Inflammatory macrophage treated with lipopolysaccharide for 4 hours (primary cell): ENCODE measurements at regions not wholly inside any gene's neighbourhood (a gene's known extent, or its start where the extent isn't known, plus 50 kb on each side); places are given as distances from the start of the nearest gene placed in this dataset.

ENCODE experiments used
- DNase-seq: peaks from one replicate; pipeline ENCODE4 v3.0.0-alpha.2; 2020

DNA sequence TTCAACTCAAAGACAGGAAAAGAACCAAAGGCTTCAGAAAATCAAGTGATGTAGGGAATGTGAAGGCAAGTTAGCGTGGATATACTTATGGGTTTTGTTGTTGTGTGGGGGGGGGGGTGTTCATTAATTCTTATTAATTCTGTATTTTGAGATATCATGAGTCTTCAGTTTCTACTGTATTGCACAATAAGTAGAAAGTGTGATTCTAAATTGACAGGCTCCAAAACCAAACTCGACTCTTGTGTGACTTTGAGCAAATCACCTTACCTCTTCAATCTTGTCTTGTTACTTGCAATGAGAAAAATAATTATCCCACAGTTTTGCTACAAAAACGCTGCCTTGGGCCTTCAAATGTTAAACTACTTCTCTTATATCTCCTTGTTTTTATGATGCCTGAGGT is 453.9 kb upstream of the GOT2 start:
- no peak for DNase-seq

DNA sequence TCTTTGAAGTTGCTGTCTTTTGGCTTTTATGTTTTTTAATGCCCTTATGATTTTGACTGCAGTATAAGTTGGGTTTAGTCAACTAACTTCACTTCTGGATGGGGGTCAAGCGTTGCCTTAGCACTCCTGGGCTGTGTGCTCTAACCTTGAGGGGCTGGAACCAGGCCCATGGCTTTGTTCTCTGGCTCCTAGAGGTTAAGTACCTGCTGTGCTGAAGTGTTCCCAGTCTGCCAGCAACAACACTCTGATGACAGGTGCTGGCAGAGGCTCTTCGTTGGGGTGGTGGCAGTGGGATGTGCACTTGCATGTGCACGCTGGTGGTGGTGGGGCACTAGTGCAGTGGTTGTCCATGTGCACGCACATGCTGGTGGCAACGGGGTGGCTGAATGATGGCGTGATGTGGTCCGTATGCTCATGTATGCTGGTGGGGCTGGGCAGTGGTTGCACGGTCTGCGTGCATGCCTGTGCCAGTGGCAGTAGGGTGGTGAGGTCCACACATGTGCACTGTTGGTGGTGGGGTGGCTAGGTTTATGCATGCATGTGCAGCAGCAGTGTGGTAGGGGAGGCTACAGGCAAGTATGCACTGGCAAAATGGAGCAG is 447.8 kb upstream of the GOT2 start:
- DNase-seq, result no peak

DNA sequence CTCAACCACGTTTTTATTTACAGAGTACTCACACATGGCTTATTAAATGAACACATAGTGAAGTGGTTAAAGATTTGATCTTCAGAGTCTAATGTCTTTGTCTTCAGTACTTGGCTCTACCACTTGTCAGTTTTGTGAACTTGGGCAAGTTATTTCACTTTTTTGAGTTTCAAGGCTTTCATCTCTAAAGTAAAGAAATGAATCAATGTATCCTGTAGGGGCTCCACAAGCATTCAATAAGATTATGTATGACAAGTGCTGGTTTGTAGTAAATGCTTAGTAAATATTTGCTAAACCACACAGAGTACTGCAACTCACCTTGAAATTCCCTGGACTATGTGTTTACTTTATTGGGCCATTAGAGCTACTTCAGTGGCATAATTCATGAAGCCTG is 446.0 kb upstream of the GOT2 start:
- no peak for DNase-seq

DNA sequence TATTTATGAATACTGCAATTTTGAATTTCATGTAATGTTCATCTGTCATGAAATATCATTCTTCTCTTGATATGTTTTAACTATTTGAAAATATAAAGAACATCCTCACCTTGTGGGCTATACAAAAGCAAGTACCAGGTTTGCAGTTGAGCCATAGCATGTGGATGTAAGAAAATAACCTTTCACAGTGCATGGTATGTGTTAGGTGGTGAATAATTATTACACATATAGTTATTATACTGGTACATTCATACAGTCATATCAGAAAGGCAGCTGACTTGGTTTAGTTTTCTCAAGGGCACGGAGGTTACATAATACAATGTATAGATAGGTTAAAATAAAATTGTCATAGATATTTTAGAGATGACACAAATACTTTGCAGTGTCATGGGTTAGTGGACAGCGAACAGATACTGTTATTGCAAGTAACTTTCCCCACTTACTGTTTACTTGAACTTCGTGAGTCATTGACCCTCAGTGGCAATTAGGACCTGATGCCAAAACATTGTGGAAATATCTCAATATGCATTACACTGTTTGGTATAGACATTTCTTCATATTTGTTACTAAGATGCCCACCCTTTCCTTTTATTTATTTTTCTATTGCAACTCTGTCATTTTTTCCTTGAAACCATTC is 445.4 kb upstream of the GOT2 start:
- no peak for DNase-seq

DNA sequence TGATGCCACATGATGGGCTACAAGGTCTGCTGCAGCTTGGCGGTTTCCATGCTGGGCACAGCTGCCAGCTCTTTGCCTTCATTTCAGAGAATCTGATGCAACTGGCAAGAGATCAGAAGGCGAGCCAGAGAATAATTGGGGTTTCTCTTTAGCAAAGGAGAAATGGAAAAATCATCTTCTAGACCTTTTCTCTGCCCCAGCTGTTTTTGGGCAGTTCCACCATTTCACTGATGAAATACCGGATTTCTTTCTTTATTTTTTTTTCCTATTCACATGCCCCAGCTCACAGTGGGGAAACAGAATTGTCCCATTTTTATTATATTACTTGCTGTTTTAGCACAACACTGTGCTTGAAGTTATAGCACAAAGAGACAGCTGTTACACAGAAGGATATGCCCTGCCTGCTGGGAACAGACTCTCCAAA is 439.3 kb upstream of the GOT2 start:
- no peak for DNase-seq

DNA sequence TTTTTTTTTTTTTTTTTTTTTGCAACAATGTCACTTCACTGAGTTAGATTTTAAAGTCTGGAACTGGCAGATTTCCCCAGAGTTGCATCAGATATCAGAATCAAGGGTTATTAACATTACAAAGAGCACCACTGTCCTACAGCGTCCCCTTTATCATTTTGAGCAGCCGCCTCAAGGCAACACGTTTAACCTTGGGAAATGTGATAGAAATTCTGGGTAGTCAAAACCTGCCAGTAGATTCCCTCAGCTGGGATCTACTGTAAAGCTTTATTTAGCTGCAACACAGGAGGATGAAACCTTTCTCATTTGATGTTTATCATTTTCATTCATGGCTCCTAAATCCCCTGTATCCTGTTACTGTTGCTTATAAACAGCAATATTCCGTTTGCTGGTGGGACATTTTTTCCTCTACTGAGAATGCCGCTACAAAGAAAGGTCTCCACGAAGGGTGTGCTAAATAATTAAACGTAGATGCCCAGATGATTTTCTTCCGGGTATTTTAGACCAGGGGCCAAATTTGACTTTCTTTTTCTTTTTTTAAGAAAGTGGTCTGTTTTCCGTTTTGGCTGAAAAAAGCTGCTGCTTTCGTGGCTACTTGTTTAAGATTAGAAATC is 436.1 kb upstream of the GOT2 start:
- no peak for DNase-seq

DNA sequence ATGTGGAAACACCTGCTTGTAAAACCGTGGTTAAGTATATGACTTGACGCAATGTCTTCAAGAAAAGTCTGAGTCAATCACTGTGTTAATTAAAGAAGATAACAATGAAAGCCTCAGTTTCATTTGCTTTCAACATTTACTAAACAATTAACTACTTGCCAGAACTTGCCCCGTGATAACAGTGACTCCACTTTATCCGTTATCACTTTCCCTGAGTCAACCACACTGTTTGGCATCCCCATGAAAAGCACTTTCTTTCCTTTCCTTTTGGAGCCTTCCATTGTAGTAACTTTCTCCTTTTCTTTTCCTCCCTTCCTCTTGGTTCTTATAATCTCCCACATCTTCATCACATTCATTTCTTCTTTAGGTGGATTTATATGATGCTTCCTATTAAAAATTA is 435.1 kb upstream of the GOT2 start:
- DNase-seq, result no peak

DNA sequence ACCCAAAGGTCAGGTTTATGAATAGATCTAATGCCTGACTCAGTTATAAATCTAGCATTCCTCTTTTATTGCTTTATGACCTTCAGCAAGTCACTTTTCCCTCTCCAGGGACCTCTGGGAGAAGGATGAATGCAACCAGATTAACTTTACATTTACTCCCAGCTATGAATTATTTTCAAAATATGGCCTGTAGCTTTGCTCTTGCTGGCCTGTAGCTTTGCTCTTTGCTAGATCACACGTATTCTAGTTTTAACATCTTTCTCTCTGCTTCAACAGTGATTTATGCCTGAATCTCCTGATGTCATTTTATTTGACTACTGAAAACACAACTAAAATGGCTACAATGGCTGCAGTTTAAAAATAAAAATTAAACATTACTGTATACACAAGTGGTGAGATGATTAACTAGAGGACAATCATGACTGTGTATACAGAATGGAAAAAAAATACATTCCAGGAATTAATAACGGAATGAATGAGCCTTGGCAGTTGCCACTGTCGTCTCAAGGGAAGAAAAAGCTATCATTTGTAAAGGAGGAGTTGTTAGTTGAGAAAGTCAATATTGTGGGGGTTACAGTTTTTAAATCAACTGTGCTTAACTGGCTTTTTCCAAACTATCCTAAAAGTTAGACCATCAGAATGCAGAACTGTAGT is 434.5 kb upstream of the GOT2 start:
- no peak for DNase-seq

DNA sequence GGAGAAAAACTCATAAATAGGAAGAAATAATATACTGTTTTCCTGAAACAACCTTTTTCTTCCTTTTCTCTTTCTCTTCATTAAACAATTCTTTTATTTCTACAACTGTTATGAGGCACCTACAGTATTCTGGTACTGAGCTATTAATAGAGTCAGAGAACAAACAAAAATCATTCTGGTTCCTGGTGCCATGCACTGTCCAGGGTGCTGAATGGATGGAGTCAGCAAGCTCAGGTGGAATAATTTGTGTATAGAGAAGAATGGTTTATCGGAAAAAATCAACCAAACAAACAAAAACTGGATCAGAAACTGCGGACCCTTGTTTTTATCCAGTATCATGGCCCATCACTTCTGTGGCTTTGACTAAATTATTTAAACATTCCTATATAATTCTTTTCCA is 430.3 kb upstream of the GOT2 start:
- no peak for DNase-seq

DNA sequence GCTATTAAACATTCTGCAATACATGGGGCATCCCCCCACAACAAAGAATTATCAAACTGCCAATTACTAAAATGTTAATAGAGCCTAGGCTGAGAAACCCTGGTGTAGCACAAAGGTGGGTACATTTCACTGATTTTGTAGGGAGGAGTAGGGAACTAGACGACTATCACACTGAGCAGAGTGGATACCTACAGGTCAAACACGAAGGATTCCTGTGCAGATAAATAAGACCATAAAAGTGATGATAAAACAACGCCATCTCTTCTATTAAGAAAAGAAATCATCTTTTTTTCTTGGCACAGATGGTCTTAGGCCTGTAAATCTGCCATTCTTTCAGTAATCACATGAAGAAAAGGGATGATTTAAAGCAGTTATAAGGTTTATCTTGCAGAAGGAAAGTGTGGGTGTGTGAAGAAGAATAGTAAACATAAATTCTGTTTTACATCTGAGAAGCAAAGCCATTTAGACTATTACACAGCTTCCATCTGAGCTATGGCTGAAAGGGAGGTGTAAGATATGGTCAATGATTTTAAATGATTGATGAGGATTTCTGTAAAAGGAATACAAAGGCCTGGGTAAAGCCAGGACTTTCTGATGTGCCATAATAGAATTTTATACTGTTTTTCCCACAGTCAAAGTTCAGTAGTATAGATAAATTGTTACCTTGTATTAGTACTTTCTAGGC is 429.4 kb upstream of the GOT2 start:
- DNase-seq, result no peak

DNA sequence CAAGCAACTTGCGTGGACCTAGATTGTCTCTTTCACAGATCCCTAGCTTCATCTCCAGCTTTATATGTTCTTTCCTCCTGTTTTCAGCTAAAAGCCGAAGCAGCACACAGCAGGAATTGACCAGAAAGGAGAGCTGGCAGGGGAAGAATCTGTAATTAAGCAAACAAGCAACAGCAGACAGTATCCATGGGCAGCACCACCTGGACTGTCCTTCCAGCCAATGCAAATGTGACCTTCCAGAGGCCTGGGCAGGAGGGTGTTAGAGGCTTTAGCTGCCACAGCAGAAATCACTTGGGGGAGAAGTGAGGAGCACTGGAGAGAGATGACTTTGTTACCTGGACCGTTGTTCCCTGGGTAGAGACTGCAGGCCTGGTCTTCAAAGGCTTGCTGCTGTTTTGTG is 427.6 kb upstream of the GOT2 start:
- no peak for DNase-seq

DNA sequence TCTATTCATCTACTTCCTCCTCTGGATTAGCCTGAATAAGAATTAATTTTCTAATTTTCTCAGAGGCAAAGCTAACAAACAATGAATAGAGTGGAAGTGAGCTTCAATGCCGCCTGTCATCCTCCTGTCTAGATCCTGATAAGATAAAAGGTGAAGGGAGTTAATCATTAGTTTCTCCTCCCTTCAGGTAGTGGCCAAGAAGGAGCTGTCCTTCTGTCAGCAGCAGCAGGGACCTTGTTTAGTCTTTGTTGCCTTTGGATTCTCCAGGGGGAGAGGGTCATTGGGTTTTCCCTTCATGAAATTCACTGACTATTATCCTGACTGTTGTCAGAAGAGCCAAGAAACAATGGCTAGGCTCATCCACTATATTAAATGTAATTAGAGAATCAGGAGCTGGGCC is 420.2 kb upstream of the GOT2 start:
- no peak for DNase-seq

DNA sequence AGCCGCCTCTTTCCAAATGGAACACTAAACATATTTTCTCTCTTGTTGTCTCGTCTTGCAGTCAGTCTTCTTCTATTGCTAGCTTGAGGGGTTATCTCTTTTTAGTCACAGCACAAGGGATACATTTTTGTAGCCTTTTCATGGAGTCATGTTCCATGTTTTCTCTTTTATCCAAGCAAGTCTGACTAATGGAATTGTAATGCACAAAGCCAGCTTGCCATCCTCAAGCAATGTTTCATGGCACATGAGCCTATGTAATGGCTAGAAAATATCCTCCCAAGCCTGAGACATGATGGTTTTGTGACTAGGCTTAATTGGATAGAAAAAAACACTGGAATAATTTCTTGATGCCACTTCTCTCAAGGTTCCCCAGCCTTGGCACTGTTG is 414.6 kb upstream of the GOT2 start:
- no peak for DNase-seq

DNA sequence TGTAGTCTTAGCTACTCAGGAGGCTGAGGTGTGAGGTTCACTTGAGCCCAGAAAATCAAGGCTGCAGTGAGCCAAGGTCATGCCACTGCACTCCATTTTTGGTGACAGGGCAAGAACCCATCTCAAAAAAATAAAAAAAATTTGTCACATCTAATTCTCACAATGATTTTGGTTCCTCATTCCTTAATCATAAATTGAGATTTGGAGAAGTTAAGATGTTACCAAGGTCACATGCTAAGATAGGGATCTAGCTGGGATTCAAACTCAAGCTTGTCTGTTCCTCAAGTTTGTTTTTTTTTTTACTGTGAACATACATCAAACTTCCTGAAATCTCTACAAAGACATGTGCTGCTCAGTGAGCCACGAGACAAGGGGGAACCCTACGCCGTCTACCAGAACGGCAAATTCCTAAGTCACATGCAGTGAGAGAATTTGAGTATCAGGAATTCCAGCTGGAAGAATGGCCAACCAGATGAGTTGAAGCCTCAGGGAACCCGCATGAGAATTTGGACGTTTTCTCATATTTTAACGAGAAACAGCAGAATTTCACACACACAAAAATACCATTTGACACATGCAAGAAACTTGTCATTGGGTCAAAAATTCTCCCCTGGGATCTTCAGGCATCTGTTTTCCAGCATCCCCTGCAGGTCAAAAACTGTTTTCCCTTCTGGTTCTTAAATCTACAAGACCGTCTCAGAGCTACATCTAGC is 414.1 kb upstream of the GOT2 start:
- peak; percentile 4 for DNase-seq

DNA sequence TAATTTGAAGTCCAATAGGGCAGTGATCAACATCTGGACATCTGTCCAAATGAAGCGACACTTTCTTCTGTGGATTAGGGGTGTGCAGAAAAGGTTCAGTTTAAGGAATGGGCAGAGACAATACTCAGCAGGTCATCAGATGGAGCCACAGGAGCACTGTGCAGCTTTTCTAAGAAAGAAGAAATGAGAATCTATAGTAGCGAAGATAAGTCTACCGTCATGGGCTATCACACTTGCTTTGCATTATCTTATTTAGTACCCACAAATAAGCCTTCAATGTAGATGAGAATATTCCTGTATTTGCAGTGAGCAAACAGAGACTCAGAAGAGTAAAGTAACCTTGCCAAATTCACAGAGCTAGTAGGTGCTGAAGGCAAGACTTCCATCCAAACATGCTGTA is 412.0 kb upstream of the GOT2 start:
- DNase-seq, result no peak

DNA sequence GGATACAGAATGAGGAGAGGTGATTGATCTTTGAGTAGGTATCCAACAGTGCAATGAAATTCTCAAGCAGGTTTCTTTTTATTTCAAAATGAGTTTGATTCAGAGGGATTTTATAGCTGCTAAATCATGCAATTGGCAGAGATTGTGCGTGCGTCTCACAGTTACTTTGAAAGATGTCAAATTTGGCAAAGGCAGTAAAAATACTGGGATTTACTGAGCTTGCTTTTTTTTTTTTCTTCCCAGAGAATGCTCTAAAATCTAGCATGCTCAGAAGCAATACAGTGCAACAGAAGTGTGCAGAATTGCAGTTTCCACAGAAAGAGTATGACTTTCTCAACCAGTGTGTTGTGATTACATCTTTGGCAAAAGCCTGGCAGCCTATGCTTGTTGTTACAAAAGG is 410.7 kb upstream of the GOT2 start:
- DNase-seq, result no peak

DNA sequence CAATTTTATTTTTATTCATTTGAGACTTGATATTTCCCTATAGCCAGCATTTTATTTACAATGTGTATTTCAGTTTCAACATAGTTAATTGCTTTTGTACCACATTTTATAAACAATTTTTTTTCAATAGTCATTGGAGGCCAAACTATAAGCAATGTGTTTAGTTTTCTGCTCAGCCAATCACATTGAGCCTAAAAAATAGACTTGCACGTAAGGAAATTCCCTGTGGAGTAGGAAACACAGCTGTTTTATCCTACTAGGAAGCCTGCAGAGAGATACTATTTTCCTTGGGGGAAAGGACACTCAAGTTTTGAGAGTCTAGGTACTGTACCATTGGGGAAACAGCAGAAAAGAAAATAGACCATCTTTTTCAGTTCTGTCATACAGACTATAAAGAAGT is 410.2 kb upstream of the GOT2 start:
- no peak for DNase-seq

DNA sequence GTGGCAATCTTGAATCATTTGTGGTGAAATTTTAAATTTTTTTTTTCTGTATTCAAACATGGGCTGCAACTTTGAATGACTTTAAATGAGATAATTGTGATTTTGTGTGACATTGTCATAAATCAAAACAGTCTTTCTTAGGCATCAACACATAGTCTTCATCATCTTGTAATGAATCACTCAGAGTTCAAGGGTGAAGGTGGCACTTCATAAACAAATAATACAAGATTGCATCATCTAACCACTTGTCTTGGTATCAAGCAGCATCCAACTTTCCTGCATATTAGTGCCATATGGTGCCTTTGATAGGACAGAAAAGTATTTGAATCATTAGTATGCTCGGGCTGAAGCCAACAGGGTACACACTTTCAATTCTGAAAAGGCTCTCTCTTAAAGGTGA is 392.4 kb upstream of the GOT2 start:
- no peak for DNase-seq

DNA sequence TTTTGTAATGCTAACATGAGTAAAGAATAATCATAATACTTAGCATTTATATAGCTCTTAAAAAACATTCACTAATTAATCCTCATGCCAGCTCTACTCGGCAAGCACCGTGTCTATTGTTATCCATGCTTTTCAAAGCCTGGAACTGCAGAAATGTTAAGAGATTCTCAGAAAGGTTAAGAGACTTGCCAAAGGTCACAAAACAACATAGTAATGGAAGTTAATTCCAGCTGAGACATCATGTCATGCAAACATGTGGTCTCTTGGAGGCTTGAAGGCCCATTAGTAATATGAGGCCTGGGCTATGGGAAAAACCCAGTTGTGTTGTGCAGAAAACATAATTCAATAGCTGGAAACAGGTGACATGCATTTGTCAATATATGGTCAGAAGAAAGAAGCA is 389.9 kb upstream of the GOT2 start:
- DNase-seq, result no peak

DNA sequence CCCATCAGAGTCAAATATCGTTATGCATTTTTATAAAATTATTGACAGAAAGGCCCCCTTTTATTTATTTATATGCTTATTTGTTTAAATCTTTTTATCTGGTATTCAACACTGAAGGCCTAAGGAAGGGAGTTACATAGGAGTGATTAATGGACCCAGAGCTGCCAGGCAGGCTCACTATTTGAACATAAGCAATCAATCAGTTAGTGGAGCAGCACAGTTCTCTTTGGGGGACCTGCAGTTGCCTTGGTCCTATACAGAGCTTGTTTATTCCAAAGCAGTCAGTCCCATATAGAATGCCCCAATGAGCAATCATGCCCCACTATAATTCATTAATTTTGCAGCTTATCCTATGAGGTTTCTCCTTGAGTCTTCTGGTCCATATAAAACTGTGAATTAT is 389.4 kb upstream of the GOT2 start:
- DNase-seq, result no peak

DNA sequence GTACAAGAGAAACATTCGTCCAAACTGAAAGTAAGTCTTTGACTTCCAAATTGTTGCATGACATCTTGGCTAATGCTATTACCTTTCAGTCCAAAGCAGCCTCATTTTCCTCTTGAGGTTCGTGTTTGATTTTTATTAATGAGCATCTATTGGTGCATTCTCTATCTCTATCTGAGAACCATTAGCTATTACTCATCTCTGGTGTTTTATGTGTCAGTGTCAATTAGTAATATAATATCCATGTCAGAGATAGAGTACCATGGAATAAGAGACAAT is 388.1 kb upstream of the GOT2 start:
- no peak for DNase-seq

DNA sequence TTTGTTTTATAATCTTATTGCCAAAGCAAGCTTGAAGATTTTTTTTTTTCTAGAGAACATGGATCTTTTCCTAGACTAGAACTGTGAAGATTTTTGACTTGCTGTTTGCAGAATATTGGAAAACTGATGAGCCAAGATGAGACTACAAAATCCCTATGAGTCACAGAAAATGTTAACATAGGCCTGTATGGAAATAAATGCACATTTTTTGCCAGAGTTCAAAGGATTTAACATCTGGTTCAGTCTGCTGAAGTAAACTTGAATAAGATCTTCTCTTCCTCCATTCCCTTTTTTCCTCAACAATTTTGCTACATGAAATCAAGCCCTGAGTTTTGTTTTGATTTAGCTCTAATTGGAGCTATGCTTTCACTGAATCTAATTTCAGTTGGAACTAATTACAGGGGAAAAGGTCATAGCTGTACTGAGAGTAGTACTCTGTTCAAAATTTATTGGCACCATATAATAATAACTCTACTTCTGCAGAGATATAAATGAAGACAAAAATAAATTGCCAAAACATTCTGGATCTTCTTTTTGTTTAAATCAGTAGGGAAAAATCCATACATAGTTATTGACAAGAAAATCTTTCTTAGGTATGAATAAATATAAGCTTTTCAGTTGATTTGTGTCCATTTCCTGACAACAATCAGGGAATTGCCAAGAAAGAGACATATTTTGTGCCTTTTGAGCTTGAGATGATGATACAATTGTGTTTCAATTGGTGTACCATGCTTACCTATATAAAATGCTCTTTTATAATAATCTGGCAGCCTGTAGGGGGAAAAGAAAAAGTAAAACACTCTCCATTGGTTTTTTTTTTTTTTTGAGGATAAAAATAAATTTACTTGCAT is 387.5 kb upstream of the GOT2 start:
- DNase-seq, result no peak

DNA sequence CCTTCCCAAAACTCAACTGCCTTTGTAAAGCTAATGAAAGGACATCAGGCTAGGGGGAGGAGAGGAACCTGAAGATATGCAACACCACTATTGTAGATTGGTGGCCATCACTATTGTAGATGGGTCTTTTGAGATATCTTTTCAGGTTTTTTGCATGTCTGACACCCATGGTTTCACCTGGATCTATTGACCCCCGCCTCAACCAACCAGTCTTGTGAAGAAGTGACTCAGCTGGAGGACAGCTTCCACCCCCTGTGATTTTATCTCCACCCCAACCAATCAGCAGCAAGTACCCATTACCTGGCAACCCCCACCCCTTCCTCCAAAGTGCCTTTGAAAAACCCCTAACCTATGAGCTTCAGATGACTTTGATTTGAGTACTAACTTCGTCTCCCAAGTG is 382.6 kb upstream of the GOT2 start:
- DNase-seq, result no peak
